HFFc6 (cell line): ENCODE measurements at regions not wholly inside any gene's neighbourhood (a gene's known extent, or its start where the extent isn't known, plus 50 kb on each side); places are given as distances from the start of the nearest gene placed in this dataset.

Source experiments
- DNase-seq: peaks from one replicate; pipeline ENCODE4 v3.0.0-alpha.2; 2018
- H3K27ac Mint-ChIP-seq: 2 replicates; pipeline ENCODE4 v1.8.0; 2020; ENCODE audit warnings: mild to moderate bottlenecking, mixed read lengths
- H3K27me3 Mint-ChIP-seq: 2 replicates; pipeline ENCODE4 v1.8.0; 2021; ENCODE audit warnings: mild to moderate bottlenecking, moderate library complexity, mixed read lengths; ENCODE audit not compliant: insufficient read depth
- H3K36me3 Mint-ChIP-seq: 2 replicates; pipeline ENCODE4 v1.8.0; 2021; ENCODE audit warnings: low read depth, mixed read lengths
- H3K4me1 Mint-ChIP-seq: 2 replicates; pipeline ENCODE4 v1.8.0; 2020; ENCODE audit warnings: low read depth, mixed read lengths
- H3K4me3 Mint-ChIP-seq: 2 replicates; pipeline ENCODE4 v1.8.0; 2020; ENCODE audit warnings: mild to moderate bottlenecking, moderate library complexity, mixed read lengths
- H3K9me3 Mint-ChIP-seq: 2 replicates; pipeline ENCODE4 v1.8.0; 2020; ENCODE audit warnings: mild to moderate bottlenecking, mixed read lengths
- TF ChIP-seq, protein P1 (sequence below): fragments of 200-600 bp; sonication (generic); IDR thresholded peaks from 2 replicates; pipeline ENCODE4 v1.5.0; 2021; ENCODE audit warnings: antibody characterized with exemption, mild to moderate bottlenecking

DNA sequence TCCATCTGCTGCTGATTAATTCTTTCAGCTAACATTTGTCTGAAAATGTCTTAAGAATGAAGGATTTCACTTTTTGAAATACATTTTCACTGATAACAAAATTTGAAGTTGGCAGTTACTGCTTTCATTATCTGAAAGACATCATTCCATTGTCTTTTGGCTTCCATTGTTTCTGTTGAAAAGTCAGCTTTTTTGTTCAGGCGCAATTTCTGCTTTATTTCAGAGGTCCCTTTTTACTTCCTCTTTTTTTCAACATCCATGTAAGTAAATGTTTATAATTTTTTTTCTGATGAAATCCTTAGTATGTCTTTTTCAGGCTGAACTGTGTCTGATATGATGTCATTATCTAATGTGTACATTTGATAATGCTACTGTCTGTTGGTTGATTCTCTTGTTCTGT is 184.2 kb downstream of the RND3 start:
- Mint-ChIP-seq H3K27ac (no peak overlapping the region), H3K4me1 (no peaks in the 10 kb centered on the region), H3K9me3 (peaks cover 18% of the 10 kb centered on the region), H3K27me3 (no peaks in the 10 kb centered on the region; the same call in 1 of the 2 replicates), H3K36me3 (peaks cover 15% of the 10 kb centered on the region), H3K4me3 (no peak overlapping the region)
- no peak for DNase-seq
- TF ChIP-seq, protein P1, sequence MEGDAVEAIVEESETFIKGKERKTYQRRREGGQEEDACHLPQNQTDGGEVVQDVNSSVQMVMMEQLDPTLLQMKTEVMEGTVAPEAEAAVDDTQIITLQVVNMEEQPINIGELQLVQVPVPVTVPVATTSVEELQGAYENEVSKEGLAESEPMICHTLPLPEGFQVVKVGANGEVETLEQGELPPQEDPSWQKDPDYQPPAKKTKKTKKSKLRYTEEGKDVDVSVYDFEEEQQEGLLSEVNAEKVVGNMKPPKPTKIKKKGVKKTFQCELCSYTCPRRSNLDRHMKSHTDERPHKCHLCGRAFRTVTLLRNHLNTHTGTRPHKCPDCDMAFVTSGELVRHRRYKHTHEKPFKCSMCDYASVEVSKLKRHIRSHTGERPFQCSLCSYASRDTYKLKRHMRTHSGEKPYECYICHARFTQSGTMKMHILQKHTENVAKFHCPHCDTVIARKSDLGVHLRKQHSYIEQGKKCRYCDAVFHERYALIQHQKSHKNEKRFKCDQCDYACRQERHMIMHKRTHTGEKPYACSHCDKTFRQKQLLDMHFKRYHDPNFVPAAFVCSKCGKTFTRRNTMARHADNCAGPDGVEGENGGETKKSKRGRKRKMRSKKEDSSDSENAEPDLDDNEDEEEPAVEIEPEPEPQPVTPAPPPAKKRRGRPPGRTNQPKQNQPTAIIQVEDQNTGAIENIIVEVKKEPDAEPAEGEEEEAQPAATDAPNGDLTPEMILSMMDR = no peak

DNA sequence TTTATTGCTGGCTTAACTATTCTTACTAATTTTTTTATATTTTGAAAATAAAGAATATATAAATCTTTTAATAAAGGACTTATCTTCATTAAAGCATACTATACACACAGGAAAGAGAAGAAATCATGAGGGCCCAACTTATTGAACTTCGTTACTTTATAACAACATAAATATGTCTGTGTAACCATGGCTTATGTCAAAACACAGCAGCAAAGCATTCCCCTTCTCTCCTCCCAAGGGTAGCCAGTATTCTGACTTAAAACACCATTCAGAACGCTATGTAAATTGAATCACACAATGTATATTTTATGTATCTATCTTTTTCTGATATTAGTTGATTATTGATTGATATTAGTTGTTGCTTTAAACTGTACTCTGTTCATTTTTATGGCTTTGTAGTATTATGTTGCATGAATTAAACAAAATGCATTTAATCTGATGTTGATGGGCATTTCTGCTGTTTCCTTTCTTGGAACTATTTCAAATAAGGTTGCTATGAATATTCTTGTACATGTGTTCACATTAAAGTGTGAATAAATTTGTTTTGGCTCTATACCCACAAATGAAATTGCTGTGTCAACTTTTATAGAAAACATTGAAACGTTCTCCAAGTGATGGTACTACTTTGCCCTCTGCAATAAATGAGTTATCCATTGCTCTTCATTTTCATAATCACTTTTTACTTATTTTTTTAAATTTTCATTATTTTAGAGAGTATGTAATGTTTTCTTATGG is 188.7 kb downstream of the RND3 start:
- Mint-ChIP-seq H3K9me3 (peaks cover 9% of the 10 kb centered on the region), H3K27me3 (no peaks in the 10 kb centered on the region), H3K4me1 (peaks cover 15% of the 10 kb centered on the region), H3K4me3 (no peak overlapping the region), H3K36me3 (peaks cover 9% of the 10 kb centered on the region), H3K27ac (no peak overlapping the region)
- DNase-seq = no peak
- TF ChIP-seq, protein P1 = no peak

DNA sequence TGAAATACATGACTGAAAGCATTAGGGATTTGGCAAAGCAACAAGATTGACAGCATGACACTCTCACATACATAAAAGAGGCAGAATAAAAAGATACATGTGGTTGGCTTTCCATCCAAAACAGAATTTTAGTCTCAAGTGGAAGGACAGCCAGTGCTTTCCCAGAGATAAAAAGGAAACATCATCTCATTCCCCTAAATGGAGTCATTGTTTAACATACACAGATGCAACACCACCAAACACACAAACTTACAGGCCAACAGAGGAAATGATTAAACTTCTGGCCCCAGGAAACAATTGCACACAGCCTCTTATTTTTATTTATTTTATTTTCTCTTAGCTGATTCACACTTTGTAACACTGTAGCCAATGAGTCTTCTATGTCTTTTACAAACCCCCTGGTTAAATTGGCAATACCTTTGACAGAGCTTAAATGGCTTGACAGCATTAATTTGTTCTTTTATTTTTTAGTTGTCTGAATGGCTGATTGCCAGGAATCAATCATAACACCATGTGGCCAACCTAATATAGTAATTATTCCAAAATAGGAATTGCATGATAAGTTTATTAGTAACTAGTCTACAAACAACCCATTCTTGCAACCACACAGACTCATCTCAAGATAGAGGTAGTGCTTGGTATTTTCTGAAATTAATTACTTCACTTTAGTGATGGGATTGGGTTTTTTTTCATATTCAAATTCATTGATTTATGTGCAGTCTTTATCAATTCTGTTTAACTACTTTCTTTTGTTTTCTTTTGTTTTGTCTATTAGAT is 190.5 kb downstream of the RND3 start:
- peaks cover 27% of the 10 kb centered on the region for H3K4me1 Mint-ChIP-seq
- no peaks in the 10 kb centered on the region for H3K36me3 Mint-ChIP-seq
- 0 out of 2 replicates have a peak overlapping the region, but pooled peaks have one; percentile 12 for H3K27ac Mint-ChIP-seq
- H3K27me3 Mint-ChIP-seq = no peaks in the 10 kb centered on the region
- no peak overlapping the region for H3K4me3 Mint-ChIP-seq
- TF ChIP-seq, protein P1 = no peak
- no peaks in the 10 kb centered on the region for H3K9me3 Mint-ChIP-seq
- peak; percentile 35 for DNase-seq

DNA sequence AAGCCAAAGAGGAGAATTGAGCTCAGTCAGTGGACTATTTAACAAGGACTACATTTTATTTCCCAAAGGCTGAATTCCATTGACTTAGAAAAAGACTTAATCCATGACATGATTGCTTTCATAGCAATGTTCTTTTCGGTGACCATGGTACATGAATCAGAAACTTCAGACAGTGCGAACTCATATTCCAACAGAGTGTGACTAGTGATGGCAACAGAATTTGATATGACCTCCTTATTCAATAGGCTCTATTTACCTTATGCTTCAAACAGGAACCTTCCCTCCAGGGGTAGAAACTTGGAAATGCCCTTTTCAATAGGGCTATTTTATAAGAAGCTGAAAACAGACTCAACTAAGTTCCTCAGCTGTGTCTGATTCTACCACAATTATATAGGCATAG is 191.9 kb downstream of the RND3 start:
- Mint-ChIP-seq H3K27me3 (no peaks in the 10 kb centered on the region), H3K9me3 (no peaks in the 10 kb centered on the region), H3K36me3 (no peaks in the 10 kb centered on the region), H3K4me1 (peaks cover 27% of the 10 kb centered on the region), H3K27ac (no peak overlapping the region), H3K4me3 (no peak overlapping the region)
- DNase-seq = no peak
- TF ChIP-seq, protein P1 = no peak

DNA sequence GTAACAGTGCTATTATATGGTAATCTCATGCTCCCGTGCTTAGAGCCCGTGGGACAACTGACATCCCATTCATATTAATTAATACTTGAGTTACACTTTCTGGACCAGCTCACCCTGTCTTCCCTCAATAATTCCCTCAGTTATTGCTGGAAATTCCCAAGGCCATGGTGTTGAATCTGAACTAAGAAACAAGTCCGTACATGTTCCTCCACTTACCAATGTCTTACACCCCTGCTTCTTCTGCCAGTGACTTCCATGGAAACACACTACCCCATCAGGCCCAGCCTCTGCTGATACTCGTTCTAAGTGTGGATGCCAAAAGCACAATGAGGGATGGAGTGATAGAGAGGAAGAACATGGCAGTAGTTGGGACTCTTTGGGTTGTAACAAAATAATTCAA is 193.7 kb downstream of the RND3 start:
- no peaks in the 10 kb centered on the region for H3K36me3 Mint-ChIP-seq
- TF ChIP-seq, protein P1 = no peak
- H3K4me3 Mint-ChIP-seq = no peak overlapping the region
- no peaks in the 10 kb centered on the region for H3K9me3 Mint-ChIP-seq
- H3K27ac Mint-ChIP-seq = no peak overlapping the region
- no peak for DNase-seq
- H3K27me3 Mint-ChIP-seq = no peaks in the 10 kb centered on the region
- H3K4me1 Mint-ChIP-seq = peaks cover 27% of the 10 kb centered on the region
